K562 (cell line): ENCODE measurements at regions not wholly inside any gene's neighbourhood (a gene's known extent, or its start where the extent isn't known, plus 50 kb on each side); places are given as distances from the start of the nearest gene placed in this dataset.

Experiments
- ATAC-seq: fragments of 200-7000 bp; cut with Tn5 transposase; 3 replicates; pipeline ENCODE4 v1.9.1; 2020; ENCODE audit warnings: moderate library complexity
- BruUV-seq: library from RNA; stranded (reverse); fragments of 400-500 nt; replicated peaks from 2 replicates; lab custom pipeline; 2021; lab: Mats Ljungman, UMichigan
- CTCF ChIA-PET: fragments of 300-600 bp; formaldehyde crosslinking; extraction: SDS; loops from one replicate; lab custom pipeline; 2021; ENCODE audit warnings: low intra/inter-chr PET ratio; lab: Yijun Ruan, JAX
- POLR2A ChIA-PET: fragments of 300-600, 350-650 bp; sonication (Branson Sonifier 250); formaldehyde crosslinking; extraction: SDS; loops from one replicate; lab custom pipeline; 2021; ENCODE audit warnings: antibody characterized with exemption, inconsistent platforms; lab: Yijun Ruan, JAX
- DNase-seq, 4 experiments: peaks; one replicate each; pipeline versions ENCODE4 v3.0.0 to v3.0.0-alpha.2; 2011 to 2018; ENCODE audit warnings: low spot score in 3 of 4, mixed read lengths in 3 of 4; ENCODE audit errors: extremely low read depth in 1 of 4
- FAIRE-seq: peaks from 2 replicates; lab custom pipeline; 2011; peaks lifted over from hg19 to GRCh38; lab: Jason Lieb, UNC
- H2AFZ ChIP-seq: 2 replicates; pipeline ENCODE4 v1.6.0; 2011; ENCODE audit warnings: low read depth, low read length, control low read depth, inconsistent platforms
- H3K27ac ChIP-seq: fragments of 200-600 bp; 3 replicates; pipeline ENCODE4 v1.8.0; 2011; ENCODE audit warnings: low read depth, mild to moderate bottlenecking, control low read depth, inconsistent platforms, low read length, moderate library complexity, mixed read lengths; ENCODE audit errors: extremely low read depth
- H3K27me3 ChIP-seq, 2 experiments: fragments of 300-600 bp in 1 of 2; 2 replicates in 1 of 2; 3 replicates in 1 of 2; pipeline versions ENCODE4 v1.6.0 to v1.8.0; 2011; ENCODE audit warnings: inconsistent platforms in 2 of 2, low read length in 2 of 2, mild to moderate bottlenecking in 1 of 2, mixed read lengths in 1 of 2, moderate library complexity in 1 of 2; ENCODE audit not compliant: control insufficient read depth in 2 of 2, insufficient read depth in 2 of 2
- H3K36me3 ChIP-seq: fragments of 300-600 bp; 3 replicates; pipeline ENCODE4 v1.8.0; 2011; ENCODE audit warnings: mild to moderate bottlenecking, low read length, inconsistent platforms; ENCODE audit not compliant: control insufficient read depth, insufficient read depth
- H3K4me1 ChIP-seq, 2 experiments: fragments of 200-600 bp in 1 of 2; replicated peaks in 1 of 2; 2 replicates in 1 of 2; 3 replicates in 1 of 2; pipeline versions ENCODE4 v1.5.1 to v1.8.0; 2011; ENCODE audit warnings: inconsistent platforms in 2 of 2, low read length in 2 of 2, mild to moderate bottlenecking in 1 of 2, mixed read lengths in 1 of 2, moderate library complexity in 1 of 2; ENCODE audit not compliant: control insufficient read depth in 2 of 2, insufficient read depth in 2 of 2
- H3K4me2 ChIP-seq: 2 replicates; pipeline ENCODE4 v1.6.1; 2011; ENCODE audit warnings: low read length, control low read depth, inconsistent platforms, mixed read lengths; ENCODE audit not compliant: insufficient read depth
- H3K4me3 ChIP-seq: fragments of 200-600 bp; sonication (generic), shearing (Covaris generic); 2 replicates; pipeline ENCODE4 v1.5.1; 2016; ENCODE audit warnings: control low read depth, inconsistent platforms
- H3K79me2 ChIP-seq: fragments of 200-600 bp; 3 replicates; pipeline ENCODE4 v1.8.0; 2011; ENCODE audit warnings: low read length, inconsistent platforms; ENCODE audit not compliant: control insufficient read depth, insufficient read depth
- H3K9ac ChIP-seq, 2 experiments: 2 replicates each; pipeline versions ENCODE4 v1.6.0 to v1.6.1; 2011; ENCODE audit warnings: low read depth in 2 of 2, low read length in 2 of 2, control low read depth in 1 of 2, inconsistent platforms in 1 of 2, mild to moderate bottlenecking in 1 of 2, mixed read lengths in 1 of 2; ENCODE audit not compliant: insufficient read depth in 1 of 2
- H3K9me1 ChIP-seq: one replicate; pipeline ENCODE4 v1.6.0; 2011; ENCODE audit warnings: inconsistent platforms, mild to moderate bottlenecking, low read length, moderate library complexity; ENCODE audit not compliant: control insufficient read depth, insufficient read depth
- H3K9me3 ChIP-seq: replicated peaks from 2 replicates; pipeline ENCODE4 v1.5.1; 2011; ENCODE audit warnings: low read depth, low read length, inconsistent platforms; ENCODE audit not compliant: control insufficient read depth, insufficient read depth
- H4K20me1 ChIP-seq: replicated peaks from 2 replicates; pipeline ENCODE4 v1.6.1; 2011; ENCODE audit warnings: low read length, inconsistent platforms, mixed read lengths; ENCODE audit not compliant: control insufficient read depth, insufficient read depth
- BHLHE40 ChIP-seq: IDR thresholded peaks from 2 replicates; pipeline ENCODE4 v1.6.1; 2011; ENCODE audit warnings: low read length, improper control_type of control experiment
- CREB1 ChIP-seq, 2 experiments: sonication (generic) in 1 of 2; formaldehyde crosslinking in 1 of 2; IDR thresholded peaks; 2 replicates each; pipeline versions ENCODE4 v1.6.1 to v1.8.0; 2012 to 2022; ENCODE audit warnings: inconsistent platforms in 1 of 2, mild to moderate bottlenecking in 1 of 2, missing genetic modification reagents in 1 of 2, moderate library complexity in 1 of 2
- FOSL1 ChIP-seq: fragments of 200-800 bp; sonication (Bioruptor generic); conservative IDR thresholded peaks from 2 replicates; pipeline ENCODE4 v1.6.1; 2016; ENCODE audit warnings: missing genetic modification characterization, missing compliant biosample characterization
- KAT7 ChIP-seq: sonication (generic); formaldehyde crosslinking; IDR thresholded peaks from 2 replicates; pipeline ENCODE4 v1.8.0; 2022; ENCODE audit warnings: missing genetic modification reagents, mild to moderate bottlenecking, borderline replicate concordance
- KLF1 ChIP-seq: fragments of 450-650 bp; IDR thresholded peaks from 2 replicates; pipeline ENCODE4 v1.6.1; 2016; ENCODE audit warnings: missing genetic modification characterization, missing compliant biosample characterization
- KLF6 ChIP-seq: fragments of 250-450 bp; sonication (Bioruptor Pico); IDR thresholded peaks from 2 replicates; pipeline ENCODE4 v1.4.0; 2020; ENCODE audit warnings: mild to moderate bottlenecking, moderate library complexity, borderline replicate concordance
- LEF1 ChIP-seq: fragments of 450-650 bp; IDR thresholded peaks from 2 replicates; pipeline ENCODE4 v1.6.1; 2016; ENCODE audit warnings: mild to moderate bottlenecking
- NR2F6 ChIP-seq: fragments of 450-650 bp; formaldehyde crosslinking; IDR thresholded peaks from 2 replicates; pipeline ENCODE4 v1.4.0; 2020; ENCODE audit warnings: mild to moderate bottlenecking
- RBM17 ChIP-seq: fragments of 200-400 bp; formaldehyde crosslinking; IDR thresholded peaks from 2 replicates; pipeline ENCODE4 v1.6.1; 2017; ENCODE audit warnings: low read depth, mild to moderate bottlenecking, low read length, borderline replicate concordance
- SP2 ChIP-seq: IDR thresholded peaks from 2 replicates; pipeline ENCODE4 v1.6.1; 2011; ENCODE audit warnings: mild to moderate bottlenecking, low read depth, low read length, moderate library complexity; ENCODE audit not compliant: poor library complexity, severe bottlenecking; ENCODE audit errors: extremely low read depth
- TAF9B ChIP-seq: fragments of 450-650 bp; IDR thresholded peaks from 2 replicates; pipeline ENCODE4 v1.6.1; 2018; ENCODE audit warnings: mild to moderate bottlenecking; ENCODE audit not compliant: partially characterized antibody
- ZKSCAN8 ChIP-seq: fragments of 200-800 bp; sonication (Bioruptor generic); IDR thresholded peaks from 2 replicates; pipeline ENCODE4 v1.6.1; 2016; ENCODE audit warnings: missing genetic modification characterization, missing compliant biosample characterization
- ZNF134 ChIP-seq: fragments of 250-450 bp; sonication (Bioruptor Pico); conservative IDR thresholded peaks from 2 replicates; pipeline ENCODE4 v1.4.0; 2020
- ZNF696 ChIP-seq: fragments of 250-450 bp; sonication (Bioruptor Pico); conservative IDR thresholded peaks from 2 replicates; pipeline ENCODE4 v1.4.0; 2020; ENCODE audit warnings: mild to moderate bottlenecking, moderate library complexity
- ZNF699 ChIP-seq: fragments of 250-450 bp; sonication (Bioruptor Pico); IDR thresholded peaks from 2 replicates; pipeline ENCODE4 v1.8.0; 2021; ENCODE audit warnings: mild to moderate bottlenecking, moderate library complexity; ENCODE audit not compliant: insufficient replicate concordance
- ZNF780A ChIP-seq: fragments of 250-450 bp; sonication (Bioruptor Pico); IDR thresholded peaks from 2 replicates; pipeline ENCODE4 v1.5.0; 2021; ENCODE audit warnings: mild to moderate bottlenecking
- ZSCAN29 ChIP-seq: fragments of 450-650 bp; IDR thresholded peaks from 2 replicates; pipeline ENCODE4 v1.6.1; 2017
- in situ Hi-C: fragments of 300-500 bp; cut with MboI; formaldehyde crosslinking; loops from 4 replicates; pipeline ENCODE4 v1.15.0; 2018; ENCODE audit warnings: inconsistent platforms, mixed read lengths
- intact Hi-C: fragments of 100-400 bp; cut with micrococcal nuclease; formaldehyde crosslinking; loops from 2 replicates; pipeline ENCODE4 v1.14.2; 2022
- TF ChIP-seq, protein P1 (sequence below): fragments of 450-650 bp; formaldehyde crosslinking; IDR thresholded peaks from 2 replicates; pipeline ENCODE4 v1.4.0; 2020; ENCODE audit warnings: mild to moderate bottlenecking, moderate library complexity
- TF ChIP-seq, protein P2 (sequence below): fragments of 450-650 bp; IDR thresholded peaks from 2 replicates; pipeline ENCODE4 v1.6.1; 2014; ENCODE audit warnings: low read depth, mild to moderate bottlenecking, moderate library complexity, borderline replicate concordance

DNA sequence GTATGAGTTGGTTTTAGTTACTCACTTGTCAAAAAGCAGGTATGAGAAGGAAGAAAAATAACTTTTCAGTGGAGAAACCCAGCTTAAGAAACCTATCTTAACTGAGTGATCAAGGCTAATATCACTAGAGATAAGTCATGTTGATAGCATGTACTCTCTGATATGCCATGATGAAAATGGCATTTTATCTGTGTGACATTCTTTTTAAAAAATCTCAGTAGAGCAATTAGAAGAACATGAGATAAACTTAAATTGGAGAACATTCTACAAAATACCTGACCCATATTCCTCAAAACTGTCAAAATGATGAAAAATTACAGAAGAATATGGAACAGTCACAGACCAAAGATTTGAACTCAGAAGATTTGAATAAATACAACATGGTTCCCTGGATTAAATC is 912.4 kb upstream of the ATXN7L3B start:
- H3K4me1 ChIP-seq = no peaks in the 10 kb centered on the region
- intact Hi-C loops (no loop called here), in situ Hi-C loops (loop anchor here (10.0 kb wide), 1 partner anchor 560 kb away; no protein-coding TSS in a partner anchor)
- H3K4me3 ChIP-seq = no peak overlapping the region
- H4K20me1 ChIP-seq = no peaks in the 10 kb centered on the region
- no peaks in the 10 kb centered on the region for H3K36me3 ChIP-seq
- BruUV-seq = no TSS peak
- no peaks in the 10 kb centered on the region for H3K9me1 ChIP-seq
- H3K79me2 ChIP-seq = no peaks in the 10 kb centered on the region
- ATAC-seq = no peak
- ChIA-PET CTCF (no interaction called here), POLR2A (no interaction called here)
- H3K4me2 ChIP-seq = no peak overlapping the region
- no peak overlapping the region for H3K9ac ChIP-seq
- H2AFZ ChIP-seq = no peak overlapping the region
- no peaks in the 10 kb centered on the region for H3K27me3 ChIP-seq
- no peak overlapping the region for H3K27ac ChIP-seq
- TF ChIP-seq, protein P1, sequence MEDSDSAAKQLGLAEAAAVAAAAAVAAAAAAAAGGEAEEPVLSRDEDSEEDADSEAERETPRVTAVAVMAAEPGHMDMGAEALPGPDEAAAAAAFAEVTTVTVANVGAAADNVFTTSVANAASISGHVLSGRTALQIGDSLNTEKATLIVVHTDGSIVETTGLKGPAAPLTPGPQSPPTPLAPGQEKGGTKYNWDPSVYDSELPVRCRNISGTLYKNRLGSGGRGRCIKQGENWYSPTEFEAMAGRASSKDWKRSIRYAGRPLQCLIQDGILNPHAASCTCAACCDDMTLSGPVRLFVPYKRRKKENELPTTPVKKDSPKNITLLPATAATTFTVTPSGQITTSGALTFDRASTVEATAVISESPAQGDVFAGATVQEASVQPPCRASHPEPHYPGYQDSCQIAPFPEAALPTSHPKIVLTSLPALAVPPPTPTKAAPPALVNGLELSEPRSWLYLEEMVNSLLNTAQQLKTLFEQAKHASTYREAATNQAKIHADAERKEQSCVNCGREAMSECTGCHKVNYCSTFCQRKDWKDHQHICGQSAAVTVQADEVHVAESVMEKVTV (CRISPR knock-in tag) = no peak
- TF ChIP-seq ZNF696 (CRISPR knock-in tag) (no peak), RBM17 (no peak), ZSCAN29 (no peak), ZNF780A (no peak), TAF9B (no peak), BHLHE40 (no peak), KLF6 (CRISPR knock-in tag) (no peak), ZNF134 (CRISPR knock-in tag) (no peak), KAT7 (CRISPR knock-in tag) (no peak), LEF1 (no peak), SP2 (no peak), ZKSCAN8 (CRISPR knock-in tag) (no peak), NR2F6 (no peak), CREB1 (IDR thresholded peaks at IDR 0.05) (no peak), CREB1 (CRISPR knock-in tag; IDR thresholded peaks at IDR 0.05) (no peak), KLF1 (tag) (no peak), ZNF699 (CRISPR knock-in tag) (no peak), FOSL1 (tag) (no peak)
- TF ChIP-seq, protein P2, sequence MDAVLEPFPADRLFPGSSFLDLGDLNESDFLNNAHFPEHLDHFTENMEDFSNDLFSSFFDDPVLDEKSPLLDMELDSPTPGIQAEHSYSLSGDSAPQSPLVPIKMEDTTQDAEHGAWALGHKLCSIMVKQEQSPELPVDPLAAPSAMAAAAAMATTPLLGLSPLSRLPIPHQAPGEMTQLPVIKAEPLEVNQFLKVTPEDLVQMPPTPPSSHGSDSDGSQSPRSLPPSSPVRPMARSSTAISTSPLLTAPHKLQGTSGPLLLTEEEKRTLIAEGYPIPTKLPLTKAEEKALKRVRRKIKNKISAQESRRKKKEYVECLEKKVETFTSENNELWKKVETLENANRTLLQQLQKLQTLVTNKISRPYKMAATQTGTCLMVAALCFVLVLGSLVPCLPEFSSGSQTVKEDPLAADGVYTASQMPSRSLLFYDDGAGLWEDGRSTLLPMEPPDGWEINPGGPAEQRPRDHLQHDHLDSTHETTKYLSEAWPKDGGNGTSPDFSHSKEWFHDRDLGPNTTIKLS = no peak
- no peak for FAIRE-seq
- no peak for DNase-seq
- H3K9me3 ChIP-seq = no peaks in the 10 kb centered on the region; the same call in 1 of the 2 replicates
